ENCODE measurements at regions not wholly inside any gene's neighbourhood (a gene's known extent, or its start where the extent isn't known, plus 50 kb on each side); places are given as distances from the start of the nearest gene placed in this dataset.

- Histone ChIP-seq H3K27me3 (ENCODE audit: insufficient read depth, low read depth, low read length) (no peaks in the 10 kb centered on the region), H3K36me3 (ENCODE audit: insufficient read depth, low read length) (no peaks in the 10 kb centered on the region), H3K4me2 (ENCODE audit: low read length) (no peak overlapping the region), H3K27ac (ENCODE audit: low read length) (no peak overlapping the region), H3F3A (ENCODE audit: insufficient read depth, low read length, poor library complexity, severe bottlenecking) (no peaks in the 10 kb centered on the region), H3K4me3 (ENCODE audit: low read length) (no peak overlapping the region), H4K20me1 (ENCODE audit: insufficient read depth) (no peaks in the 10 kb centered on the region), H3K79me2 (replicated peaks; ENCODE audit: insufficient read depth, low read length) (no peaks in the 10 kb centered on the region), H2AFZ (ENCODE audit: low read depth, low read length) (no peak overlapping the region), H3K9ac (ENCODE audit: low read length) (no peak overlapping the region), H3K9me3 (ENCODE audit: low read length) (no peaks in the 10 kb centered on the region), H3K9me2 (ENCODE audit: insufficient read depth, low read length) (no peaks in the 10 kb centered on the region)
- TF ChIP-seq EZH2 (IDR thresholded peaks at IDR 0.05; ENCODE audit: borderline replicate concordance, insufficient read depth, low read length, poor library complexity, severe bottlenecking) (no peak), TAF1 (IDR thresholded peaks at IDR 0.05; ENCODE audit: low read depth) (no peak), POLR2AphosphoS5 (IDR thresholded peaks at IDR 0.05) (no peak), EP300 (conservative IDR thresholded peaks at IDR 0.05; ENCODE audit: poor library complexity, severe bottlenecking) (no peak), SMC3 (conservative IDR thresholded peaks at IDR 0.05; ENCODE audit: poor library complexity) (no peak), REST (IDR thresholded peaks at IDR 0.05; ENCODE audit: borderline replicate concordance) (no peak), CTCF (IDR thresholded peaks at IDR 0.05; ENCODE audit: poor library complexity, severe bottlenecking) (no peak), MXI1 (conservative IDR thresholded peaks at IDR 0.05; ENCODE audit: poor library complexity, severe bottlenecking) (no peak), RAD21 (conservative IDR thresholded peaks at IDR 0.05) (no peak)
Observed at GRCh38 chr13:72368031-72368430, 359.4 kb downstream of the MZT1 start.

GRCh38 chr13:72346716-72347115, 380.7 kb downstream of the MZT1 start:
- Histone ChIP-seq H3K4me3 (ENCODE audit: low read length) (no peak overlapping the region), H4K20me1 (ENCODE audit: insufficient read depth) (no peaks in the 10 kb centered on the region), H3K4me2 (ENCODE audit: low read length) (no peak overlapping the region), H3F3A (ENCODE audit: insufficient read depth, low read length, poor library complexity, severe bottlenecking) (no peaks in the 10 kb centered on the region), H3K9me2 (ENCODE audit: insufficient read depth, low read length) (no peaks in the 10 kb centered on the region), H3K27ac (ENCODE audit: low read length) (no peak overlapping the region), H3K79me2 (replicated peaks; ENCODE audit: insufficient read depth, low read length) (no peaks in the 10 kb centered on the region), H3K27me3 (ENCODE audit: insufficient read depth, low read depth, low read length) (no peaks in the 10 kb centered on the region), H3K36me3 (ENCODE audit: insufficient read depth, low read length) (no peaks in the 10 kb centered on the region), H2AFZ (ENCODE audit: low read depth, low read length) (no peak overlapping the region), H3K9me3 (ENCODE audit: low read length) (no peaks in the 10 kb centered on the region), H3K9ac (ENCODE audit: low read length) (no peak overlapping the region)
- no peak for TF ChIP-seq EP300 (conservative IDR thresholded peaks at IDR 0.05; ENCODE audit: poor library complexity, severe bottlenecking)
- TF ChIP-seq RAD21 (conservative IDR thresholded peaks at IDR 0.05), result no peak
- TF ChIP-seq TAF1 (IDR thresholded peaks at IDR 0.05; ENCODE audit: low read depth), result no peak
- TF ChIP-seq REST (IDR thresholded peaks at IDR 0.05; ENCODE audit: borderline replicate concordance), result no peak
- TF ChIP-seq SMC3 (conservative IDR thresholded peaks at IDR 0.05; ENCODE audit: poor library complexity), result no peak
- TF ChIP-seq EZH2 (IDR thresholded peaks at IDR 0.05; ENCODE audit: borderline replicate concordance, insufficient read depth, low read length, poor library complexity, severe bottlenecking), result no peak
- TF ChIP-seq CTCF (IDR thresholded peaks at IDR 0.05; ENCODE audit: poor library complexity, severe bottlenecking), result no peak
- no peak for TF ChIP-seq POLR2AphosphoS5 (IDR thresholded peaks at IDR 0.05)
- TF ChIP-seq MXI1 (conservative IDR thresholded peaks at IDR 0.05; ENCODE audit: poor library complexity, severe bottlenecking), result no peak

Measured in neural cell (in vitro differentiated cells).